ENCODE measurements at regions not wholly inside any gene's neighbourhood (a gene's known extent, or its start where the extent isn't known, plus 50 kb on each side); places are given as distances from the start of the nearest gene placed in this dataset.
"Not testable (repeated sequence)": the region's sequence is repeated elsewhere in the genome, so short reads cannot be mapped to it uniquely, and the experiment has no call there.

DNA sequence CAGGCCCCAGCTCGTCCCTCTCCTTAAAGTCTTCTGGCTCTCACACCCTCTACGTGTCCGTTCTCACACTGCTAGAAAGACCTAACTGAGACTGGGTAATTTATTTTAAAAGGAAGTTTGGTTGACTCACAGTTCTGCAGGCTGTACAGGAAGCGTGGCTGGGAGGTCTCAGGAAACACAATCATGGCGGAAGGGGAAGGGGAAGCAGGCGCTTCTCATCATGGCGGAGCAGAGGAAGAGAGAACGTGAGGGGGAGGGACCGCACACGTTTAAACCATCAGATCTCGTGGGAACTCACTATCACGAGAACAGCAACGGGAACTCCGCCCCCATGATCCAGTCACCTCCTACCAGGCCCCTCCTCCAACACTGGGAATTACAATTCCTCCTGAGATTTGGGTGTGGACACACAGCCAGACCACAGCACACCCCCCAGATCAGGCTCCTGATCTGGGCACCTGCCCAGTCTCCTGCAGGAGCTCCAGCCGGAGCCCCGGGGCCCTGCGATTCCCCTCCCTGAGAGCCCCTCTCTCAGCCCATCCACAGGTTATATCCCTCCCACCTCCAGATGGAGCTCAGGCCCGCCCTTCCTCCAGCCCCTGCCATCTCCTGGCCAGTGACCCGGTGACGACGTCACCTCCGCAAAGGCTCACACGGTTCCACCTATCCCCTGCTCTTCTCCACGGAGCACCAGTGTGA, 170.2 kb downstream of the BRD1 start:
- DNase-seq (ENCODE audit: low spot score) = peak; percentile 82
- TF ChIP-seq, protein P1, sequence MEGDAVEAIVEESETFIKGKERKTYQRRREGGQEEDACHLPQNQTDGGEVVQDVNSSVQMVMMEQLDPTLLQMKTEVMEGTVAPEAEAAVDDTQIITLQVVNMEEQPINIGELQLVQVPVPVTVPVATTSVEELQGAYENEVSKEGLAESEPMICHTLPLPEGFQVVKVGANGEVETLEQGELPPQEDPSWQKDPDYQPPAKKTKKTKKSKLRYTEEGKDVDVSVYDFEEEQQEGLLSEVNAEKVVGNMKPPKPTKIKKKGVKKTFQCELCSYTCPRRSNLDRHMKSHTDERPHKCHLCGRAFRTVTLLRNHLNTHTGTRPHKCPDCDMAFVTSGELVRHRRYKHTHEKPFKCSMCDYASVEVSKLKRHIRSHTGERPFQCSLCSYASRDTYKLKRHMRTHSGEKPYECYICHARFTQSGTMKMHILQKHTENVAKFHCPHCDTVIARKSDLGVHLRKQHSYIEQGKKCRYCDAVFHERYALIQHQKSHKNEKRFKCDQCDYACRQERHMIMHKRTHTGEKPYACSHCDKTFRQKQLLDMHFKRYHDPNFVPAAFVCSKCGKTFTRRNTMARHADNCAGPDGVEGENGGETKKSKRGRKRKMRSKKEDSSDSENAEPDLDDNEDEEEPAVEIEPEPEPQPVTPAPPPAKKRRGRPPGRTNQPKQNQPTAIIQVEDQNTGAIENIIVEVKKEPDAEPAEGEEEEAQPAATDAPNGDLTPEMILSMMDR (IDR thresholded peaks at IDR 0.05; ENCODE audit: extremely low read depth, missing control alignments) = no peak

DNA sequence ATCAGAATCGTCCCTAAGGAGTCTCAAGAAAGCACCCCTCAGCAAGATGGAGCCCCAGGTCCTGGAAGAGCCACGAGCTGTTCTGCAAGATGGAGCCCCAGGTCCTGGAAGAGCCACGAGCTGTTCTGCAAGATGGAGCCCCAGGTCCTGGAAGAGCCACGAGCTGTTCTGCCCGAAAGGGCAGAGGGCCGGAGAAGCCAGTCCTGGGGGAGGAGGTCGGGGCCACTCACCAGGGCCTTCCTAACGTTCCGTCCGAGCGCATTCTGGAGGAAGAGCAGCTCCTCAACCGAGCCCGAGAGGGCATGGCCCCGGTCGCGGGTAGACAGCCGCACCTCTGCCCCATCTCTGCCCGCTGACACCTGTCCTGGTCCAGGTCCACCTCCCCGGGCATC, 170.8 kb downstream of the BRD1 start:
- not testable (repeated sequence) for DNase-seq (ENCODE audit: low spot score)

DNA sequence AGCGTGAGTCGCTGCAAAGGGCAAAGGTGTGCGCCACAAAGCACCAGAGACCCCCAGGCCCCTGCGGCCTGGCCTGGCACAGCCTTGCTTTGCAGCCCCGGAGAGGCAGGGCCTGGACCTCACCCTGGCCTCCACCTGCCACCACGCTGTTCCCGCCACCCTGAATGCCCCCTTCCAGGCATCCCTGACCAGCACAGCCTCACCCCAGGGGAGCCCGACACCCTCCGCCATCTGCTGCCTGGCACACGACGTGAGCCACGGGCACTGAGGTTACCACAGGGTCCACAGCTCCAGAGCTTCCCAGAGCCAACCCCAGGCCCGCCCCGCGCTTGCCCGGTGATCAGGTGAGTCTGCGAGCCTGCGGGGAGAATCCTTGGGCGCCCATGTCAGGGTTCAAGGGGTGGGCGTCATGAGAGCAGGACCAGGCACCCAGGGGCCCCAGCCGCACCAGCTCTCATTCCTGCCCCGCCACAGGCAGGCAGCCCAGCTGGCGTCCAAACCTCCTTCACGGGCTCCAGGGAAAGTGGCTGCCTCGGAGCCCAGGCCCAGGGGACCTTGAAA, 171.3 kb downstream of the BRD1 start:
- DNase-seq (ENCODE audit: low spot score) = no peak
- TF ChIP-seq, protein P1 (IDR thresholded peaks at IDR 0.05; ENCODE audit: extremely low read depth, missing control alignments) = no peak

DNA sequence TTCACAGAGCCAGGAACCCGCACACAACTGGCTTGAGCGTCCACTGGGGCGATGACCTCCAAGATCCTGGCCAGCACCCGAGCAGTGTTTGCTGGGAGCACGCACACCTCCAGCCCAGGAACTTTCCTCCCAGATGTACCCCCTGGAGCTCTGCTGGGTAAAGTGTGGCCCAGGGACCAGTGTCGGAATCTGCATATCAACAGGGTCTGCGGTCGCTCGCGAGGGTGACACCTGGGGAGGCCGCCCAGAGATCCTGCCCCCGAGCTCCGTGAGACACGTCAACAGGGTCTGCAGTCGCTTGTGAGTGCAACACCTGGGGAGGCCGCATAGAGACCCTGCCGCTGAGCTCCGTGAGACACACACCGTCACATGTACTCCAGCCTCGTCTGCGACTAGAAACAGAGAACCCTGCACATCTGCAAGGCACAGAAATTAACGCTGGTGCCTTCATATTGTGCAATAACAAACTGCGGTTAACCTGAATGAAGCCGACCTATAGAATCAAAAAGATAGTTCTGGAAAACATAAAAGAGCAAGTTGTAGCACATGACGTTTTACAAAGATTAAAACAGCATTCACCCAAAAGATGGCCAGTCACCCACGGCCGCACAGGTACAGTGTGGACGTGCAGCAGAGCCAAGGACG, 172.4 kb downstream of the BRD1 start:
- DNase-seq (ENCODE audit: low spot score) = no peak
- TF ChIP-seq, protein P1 (IDR thresholded peaks at IDR 0.05; ENCODE audit: extremely low read depth, missing control alignments) = no peak

DNA sequence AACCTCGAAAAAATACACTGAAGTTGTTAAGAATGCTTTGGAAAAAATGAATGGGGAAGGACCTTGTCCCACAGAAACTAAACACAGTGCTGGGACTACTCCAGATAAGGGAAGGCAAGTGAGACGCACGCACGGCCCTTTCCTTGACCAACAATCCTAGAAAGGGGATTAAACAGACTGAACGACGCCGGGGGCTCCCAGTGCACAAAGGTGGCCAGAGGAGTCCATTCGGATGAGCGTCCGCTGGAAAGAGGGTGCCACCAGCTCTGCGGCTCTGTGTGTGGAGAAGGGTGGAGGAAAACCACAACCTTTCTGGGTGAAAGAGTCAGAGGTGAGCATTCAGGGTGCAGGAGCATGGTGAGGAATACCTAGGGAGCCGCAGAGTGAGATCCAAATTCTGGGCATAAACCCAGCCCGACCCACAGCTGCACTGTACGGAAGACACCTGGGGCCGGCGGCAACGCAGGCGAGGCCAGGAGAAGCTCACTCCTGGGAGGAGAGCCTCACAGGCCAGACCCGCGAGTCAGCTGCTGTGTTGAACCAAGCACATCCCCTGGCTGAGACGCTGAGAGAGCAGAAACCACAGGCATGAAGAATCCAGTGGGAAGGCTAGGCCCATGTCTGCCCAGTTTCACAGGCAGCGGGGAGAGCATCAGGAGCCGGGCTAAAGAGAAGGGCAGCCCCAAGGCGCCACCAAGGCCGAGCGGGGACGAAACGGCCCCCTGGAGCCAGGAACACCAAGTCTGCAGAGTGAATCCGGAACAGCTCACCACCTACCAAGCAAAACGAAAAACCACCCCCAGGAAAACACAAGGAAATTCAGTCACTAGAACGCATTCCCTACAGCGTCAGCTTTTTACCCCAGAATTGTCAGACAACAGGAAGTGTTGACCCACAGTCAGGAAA, 177.1 kb downstream of the BRD1 start:
- TF ChIP-seq, protein P1 (IDR thresholded peaks at IDR 0.05; ENCODE audit: extremely low read depth, missing control alignments) = no peak
- DNase-seq (ENCODE audit: low spot score) = no peak

DNA sequence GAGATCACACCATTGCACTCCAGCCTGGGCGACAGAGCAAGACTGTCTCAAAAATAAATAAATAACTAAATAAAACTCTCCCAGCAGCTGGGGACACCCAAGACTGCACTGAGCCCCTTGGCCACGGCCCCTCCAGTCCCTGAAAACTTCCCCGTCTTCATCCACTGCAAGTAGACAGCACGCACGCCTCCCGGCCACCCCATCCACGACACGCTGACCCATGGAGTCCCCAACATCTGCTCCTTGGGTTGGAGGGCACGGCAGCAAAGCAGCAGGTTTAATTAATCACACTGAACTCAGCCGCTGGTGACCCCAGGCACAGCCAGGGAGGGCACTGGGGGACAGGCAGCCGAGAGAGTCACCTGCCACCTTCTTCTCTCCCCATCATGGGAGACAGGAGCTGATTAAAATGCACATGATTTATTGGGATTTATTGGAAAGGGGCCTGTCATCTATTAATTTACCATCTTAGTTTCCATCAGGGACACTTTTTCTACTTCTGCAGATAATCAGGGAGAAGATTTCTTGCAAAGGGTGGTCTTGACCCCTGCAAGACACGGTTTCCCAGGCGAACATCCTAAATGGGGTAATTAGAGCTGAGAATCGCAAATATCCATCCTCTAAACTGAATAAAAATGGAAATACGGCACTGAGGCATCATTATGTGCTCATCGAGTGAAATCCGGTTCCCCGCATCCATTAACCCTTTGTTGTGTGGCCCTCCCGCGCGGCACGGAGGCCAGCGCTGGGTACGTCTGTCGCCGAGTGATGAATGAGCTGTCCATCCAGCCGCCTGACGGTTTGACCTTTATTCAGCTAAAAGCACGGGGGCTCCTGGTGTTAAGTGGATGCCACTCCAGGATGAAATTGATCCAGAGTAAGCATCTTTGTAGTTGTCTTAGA, 178.3 kb downstream of the BRD1 start:
- TF ChIP-seq, protein P1 (IDR thresholded peaks at IDR 0.05; ENCODE audit: extremely low read depth, missing control alignments) = no peak

DNA sequence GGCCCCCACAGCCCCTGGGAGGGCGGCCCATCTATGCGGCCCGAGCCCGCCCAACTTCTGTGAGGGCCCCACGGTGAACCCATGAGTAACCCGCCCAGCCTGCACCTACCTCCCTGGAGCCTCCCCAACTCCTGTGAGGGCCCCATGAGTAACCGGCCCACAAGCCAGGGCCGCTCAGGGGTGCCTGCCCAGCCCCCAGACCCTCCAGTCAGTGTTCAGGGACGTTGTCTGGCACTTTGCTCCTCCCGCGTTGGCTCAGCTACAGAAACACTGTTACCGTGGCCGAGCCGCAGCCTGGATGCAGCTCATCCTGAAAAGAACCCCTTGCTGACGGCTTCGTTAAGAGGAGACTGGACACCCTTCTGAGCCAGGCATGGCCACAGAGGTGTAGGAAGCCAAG, 179.6 kb downstream of the BRD1 start:
- TF ChIP-seq, protein P1 (IDR thresholded peaks at IDR 0.05; ENCODE audit: extremely low read depth, missing control alignments) = no peak
- no peak for DNase-seq (ENCODE audit: low spot score)

More for the DNA sequence above, 178.3 kb downstream of the BRD1 start:
- DNase-seq (ENCODE audit: low spot score) = no peak

Measured in GM20000 (cell line).